Hematopoietic multipotent progenitor cell treated with erythropoietin and hydrocortisone succinate and interleukin-3 and kit ligand, for 8 days (in vitro differentiated cells): ENCODE measurements at regions not wholly inside any gene's neighbourhood (a gene's known extent, or its start where the extent isn't known, plus 50 kb on each side); places are given as distances from the start of the nearest gene placed in this dataset.

Experiments used
- DNase-seq: peaks from one replicate; pipeline ENCODE4 v3.0.0-alpha.2; 2015

GRCh38 chrX:149151805-149152757, 353.0 kb downstream of the IDS start:
- DNase-seq = no peak

- DNase-seq = peak; percentile 49
Observed at GRCh38 chrX:149145845-149146285, 359.2 kb downstream of the IDS start.

GRCh38 chrX:149131774-149132173, 373.3 kb downstream of the IDS start:
- no peak for DNase-seq

GRCh38 chrX:149129767-149130166, 375.3 kb downstream of the IDS start:
- DNase-seq = no peak

- no peak for DNase-seq
Observed at GRCh38 chrX:149124526-149125108, 380.5 kb downstream of the IDS start.

GRCh38 chrX:149121206-149121920, 383.7 kb downstream of the IDS start:
- no peak for DNase-seq

- no peak for DNase-seq
Observed at GRCh38 chrX:149120459-149120858, 384.6 kb downstream of the IDS start.

- no peak for DNase-seq
Observed at GRCh38 chrX:149114874-149115273, 390.2 kb downstream of the IDS start.

GRCh38 chrX:149114001-149114400, 391.1 kb downstream of the IDS start:
- no peak for DNase-seq

GRCh38 chrX:149097786-149098185, 407.3 kb downstream of the IDS start:
- no peak for DNase-seq

GRCh38 chrX:149092179-149092578, 412.9 kb downstream of the IDS start:
- no peak for DNase-seq

- DNase-seq = no peak
Observed at GRCh38 chrX:149079805-149080406, 425.2 kb downstream of the IDS start.

GRCh38 chrX:149074398-149074797, 430.7 kb downstream of the IDS start:
- no peak for DNase-seq

GRCh38 chrX:149073479-149073878, 431.6 kb downstream of the IDS start:
- DNase-seq = no peak

- DNase-seq = no peak
Observed at GRCh38 chrX:149069899-149070298, 435.2 kb downstream of the IDS start.

- no peak for DNase-seq
Observed at GRCh38 chrX:149060921-149061320, 444.2 kb downstream of the IDS start.
